Effector CD4-positive, alpha-beta T cell (primary cell): ENCODE measurements at regions not wholly inside any gene's neighbourhood (a gene's known extent, or its start where the extent isn't known, plus 50 kb on each side); places are given as distances from the start of the nearest gene placed in this dataset.
"Not testable (repeated sequence)": the region's sequence is repeated elsewhere in the genome, so short reads cannot be mapped to it uniquely, and the experiment has no call there.

Experiments used
- DNase-seq: peaks from one replicate; pipeline ENCODE4 v3.0.0-alpha.2; 2020

DNA sequence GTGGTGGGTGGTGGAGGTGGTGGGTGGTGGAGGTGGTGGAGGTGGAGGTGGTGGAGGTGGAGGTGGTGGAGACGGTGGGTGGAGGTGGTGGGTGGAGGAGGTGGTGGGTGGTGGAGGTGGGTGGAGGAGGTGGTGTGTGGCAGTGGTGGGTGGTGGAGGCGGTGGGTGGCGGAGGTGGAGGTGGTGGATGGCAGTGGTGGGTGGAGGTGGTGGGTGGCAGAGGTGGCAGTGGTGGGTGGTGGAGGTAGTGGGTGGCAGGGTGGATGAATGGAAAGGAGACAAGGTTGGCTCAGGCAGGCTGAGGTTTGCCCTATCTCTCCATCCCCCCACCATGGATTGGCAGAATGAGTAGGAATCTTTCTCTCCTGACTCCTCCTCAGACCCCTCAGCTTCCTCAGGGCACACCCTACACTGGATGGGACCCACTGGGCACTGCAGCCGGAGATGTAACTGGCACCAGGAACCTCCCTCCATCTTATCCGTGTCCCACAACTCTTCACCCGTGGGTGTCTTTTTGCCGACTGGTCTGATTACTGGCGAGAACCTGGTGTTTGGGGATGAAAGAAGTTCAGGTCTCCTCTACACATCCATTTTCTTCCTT, 166.3 kb downstream of the C9orf50 start:
- no peak for DNase-seq

- no peak for DNase-seq
Measured at GRCh38 chr9:129453734-129454133, 167.2 kb downstream of the C9orf50 start.

DNA sequence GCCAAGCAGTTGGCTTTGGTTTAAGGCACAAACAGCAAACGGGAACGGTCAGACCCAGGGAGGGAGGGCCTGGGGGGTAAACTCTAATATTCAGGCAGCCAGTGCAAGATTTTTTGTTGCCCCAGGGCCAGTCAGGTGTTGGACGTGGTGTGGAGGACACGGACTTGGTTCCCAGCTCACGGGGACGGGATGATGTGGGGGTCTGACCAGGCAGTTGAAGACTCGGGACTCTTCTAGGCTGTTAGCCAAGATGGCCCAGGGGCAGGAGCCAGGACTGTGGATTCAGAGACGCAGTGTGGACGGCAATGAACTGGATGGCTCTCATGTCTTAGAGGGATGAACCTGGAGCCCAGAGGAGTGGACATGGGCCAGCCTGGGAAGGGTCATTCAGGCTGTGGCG, 169.2 kb downstream of the C9orf50 start:
- no peak for DNase-seq

- DNase-seq, result no peak
Measured at GRCh38 chr9:129451089-129451656, 169.7 kb downstream of the C9orf50 start.

GRCh38 chr9:129449066-129449465, 171.8 kb downstream of the C9orf50 start:
- no peak for DNase-seq

GRCh38 chr9:129446828-129447550, 173.9 kb downstream of the C9orf50 start:
- no peak for DNase-seq

DNA sequence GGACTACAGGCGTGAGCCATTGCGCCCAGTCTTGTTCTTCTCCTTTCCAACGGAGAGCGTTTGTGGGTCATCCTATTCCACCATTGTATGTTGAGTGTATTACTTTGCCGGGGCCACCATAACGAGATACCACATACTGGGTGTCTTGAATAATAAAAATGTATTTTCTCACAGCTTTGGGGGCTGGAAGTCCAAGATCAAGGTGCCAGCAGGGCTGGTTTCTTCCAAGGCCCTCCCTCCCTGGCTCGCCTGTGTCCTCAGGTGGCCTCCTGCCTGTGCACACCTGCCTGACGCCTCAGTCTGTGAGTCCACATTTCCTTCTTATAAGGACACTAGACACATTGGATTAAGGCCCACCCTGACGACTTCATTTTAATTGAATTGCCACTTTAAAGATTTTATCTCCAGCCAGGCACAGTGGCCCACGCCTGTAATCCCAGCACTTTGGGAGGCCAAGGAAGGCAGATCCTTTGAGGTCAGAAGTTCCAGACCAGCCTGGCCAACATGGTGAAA, 175.1 kb downstream of the C9orf50 start:
- DNase-seq, result no peak

DNA sequence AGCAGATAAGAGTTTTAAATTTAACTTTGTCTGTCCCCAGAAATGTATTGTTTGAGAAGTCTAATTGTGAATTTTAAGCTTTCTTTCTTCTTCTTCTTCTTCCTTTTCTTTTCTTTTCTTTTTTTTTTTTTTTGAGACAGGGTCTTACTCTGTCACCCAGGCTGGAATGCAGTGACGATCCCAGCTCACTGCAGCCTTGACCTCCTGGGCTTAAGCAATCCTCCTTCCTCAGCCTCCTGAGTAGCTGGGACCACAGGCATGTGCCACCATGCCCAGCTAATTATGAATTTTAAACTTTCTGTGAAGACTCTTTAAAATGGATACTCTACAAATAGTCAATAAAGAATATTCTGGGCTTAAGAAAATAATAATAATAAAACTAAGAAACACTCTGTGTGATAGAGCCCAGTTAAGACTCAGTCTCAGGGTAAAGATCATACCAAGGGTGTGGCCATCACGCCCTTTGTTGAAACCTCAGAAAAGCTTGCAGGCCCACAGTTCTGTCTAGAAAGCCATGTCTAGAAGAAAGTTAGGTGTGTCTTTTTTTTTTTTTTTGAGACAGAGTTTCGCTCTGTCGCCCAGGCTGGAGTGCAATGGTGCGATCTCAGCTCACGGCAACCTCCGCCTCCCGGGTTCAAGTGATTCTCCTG, 177.3 kb downstream of the C9orf50 start:
- not testable (repeated sequence) for DNase-seq

GRCh38 chr9:129442803-129443511, 177.9 kb downstream of the C9orf50 start:
- DNase-seq, result no peak

DNA sequence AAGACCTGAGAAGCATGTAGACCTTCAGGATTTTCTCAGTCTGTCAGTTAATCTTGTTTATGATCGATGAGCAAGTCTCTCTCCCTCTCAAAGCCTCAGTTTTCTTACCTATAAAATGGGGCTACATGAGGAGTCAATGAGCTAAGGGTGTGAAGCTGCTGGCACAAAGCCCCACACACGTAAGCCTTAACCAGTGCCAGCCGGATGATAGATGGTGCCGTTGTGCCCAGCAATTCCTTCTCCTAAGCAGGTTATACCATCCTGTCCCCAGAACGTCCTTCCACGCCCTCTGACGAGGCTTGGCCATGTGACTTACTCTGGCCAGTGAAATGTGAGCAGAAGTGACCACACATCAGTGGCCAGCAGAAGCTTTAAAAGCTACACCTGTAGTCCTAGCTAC, 179.0 kb downstream of the C9orf50 start:
- DNase-seq, result no peak

DNA sequence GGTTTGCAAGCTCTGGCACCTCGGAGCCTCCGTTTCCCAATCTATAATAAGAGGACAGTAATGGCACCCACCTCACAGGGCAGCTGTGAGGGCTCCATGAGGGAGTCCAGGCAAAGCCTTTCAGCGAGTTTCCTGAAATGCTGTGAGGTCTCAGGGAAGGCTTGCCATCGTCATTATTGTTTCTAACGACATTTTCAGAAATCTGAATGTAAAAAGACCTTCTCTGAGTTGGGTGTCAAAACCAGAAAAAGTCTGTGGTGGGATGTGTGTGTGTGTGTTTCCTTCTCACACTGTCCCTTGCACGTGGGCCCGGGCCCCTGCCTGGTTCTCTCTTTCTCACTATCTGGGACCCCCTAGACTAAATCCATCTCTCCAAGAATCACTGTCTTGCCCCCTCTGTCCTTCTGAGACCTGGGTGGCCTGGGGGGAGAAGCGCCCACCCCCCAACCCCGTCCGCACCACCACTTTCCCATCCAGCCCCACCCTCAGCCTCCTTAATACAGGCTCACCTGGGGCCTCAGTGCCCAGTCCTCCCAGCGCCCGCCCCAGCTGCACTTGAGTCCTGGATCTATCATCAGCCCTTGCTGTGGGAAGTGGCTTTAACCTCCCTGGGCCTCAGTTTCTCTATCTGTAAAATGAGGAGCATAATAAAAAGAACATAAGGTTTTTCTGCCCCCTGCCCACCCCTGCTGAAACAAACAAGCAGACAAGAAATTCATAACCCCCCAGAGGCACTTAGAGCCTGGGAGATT, 180.3 kb downstream of the C9orf50 start:
- DNase-seq, result no peak

GRCh38 chr9:129439242-129439641, 181.7 kb downstream of the C9orf50 start:
- DNase-seq, result no peak

- DNase-seq, result no peak
Measured at GRCh38 chr9:129437626-129438323, 183.1 kb downstream of the C9orf50 start.

GRCh38 chr9:129436751-129437625, 183.9 kb downstream of the C9orf50 start:
- peak; percentile 17 for DNase-seq

DNA sequence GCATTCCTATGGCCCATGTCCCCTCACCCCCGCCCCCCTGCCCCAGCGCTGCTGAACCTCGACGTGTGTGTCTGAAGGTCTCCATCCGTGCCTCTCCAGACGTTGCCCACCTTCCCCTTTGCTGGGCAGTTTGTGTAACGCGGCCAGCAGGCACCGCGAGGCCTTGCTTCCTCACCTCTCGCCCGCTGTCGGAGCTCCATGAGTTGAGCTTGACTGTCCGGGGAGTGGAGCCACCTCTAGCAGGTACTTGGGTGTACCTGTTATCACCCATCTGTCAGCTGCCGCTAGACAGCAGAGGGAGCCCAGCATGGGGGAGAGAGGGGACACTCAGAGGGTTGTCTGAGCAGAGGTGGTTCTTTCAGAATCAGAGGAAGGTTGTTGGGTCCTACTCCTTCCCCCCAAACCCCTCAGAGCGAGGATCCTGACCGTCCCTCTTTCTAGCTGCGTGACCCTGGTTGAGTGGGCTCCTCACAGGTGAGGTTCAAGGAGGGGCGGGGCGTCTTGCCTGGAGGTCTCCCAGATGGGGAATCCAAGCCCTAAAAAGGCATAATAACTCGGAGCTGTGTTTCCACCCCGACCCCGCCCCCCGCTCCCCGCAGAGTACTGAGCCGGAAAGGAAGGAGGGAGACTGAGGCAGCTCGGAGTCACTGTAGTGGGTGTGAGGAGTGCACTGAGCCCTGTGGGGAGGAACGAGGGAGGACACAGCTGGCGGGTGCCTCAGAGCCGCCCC, 184.7 kb downstream of the C9orf50 start:
- DNase-seq, result no peak

DNA sequence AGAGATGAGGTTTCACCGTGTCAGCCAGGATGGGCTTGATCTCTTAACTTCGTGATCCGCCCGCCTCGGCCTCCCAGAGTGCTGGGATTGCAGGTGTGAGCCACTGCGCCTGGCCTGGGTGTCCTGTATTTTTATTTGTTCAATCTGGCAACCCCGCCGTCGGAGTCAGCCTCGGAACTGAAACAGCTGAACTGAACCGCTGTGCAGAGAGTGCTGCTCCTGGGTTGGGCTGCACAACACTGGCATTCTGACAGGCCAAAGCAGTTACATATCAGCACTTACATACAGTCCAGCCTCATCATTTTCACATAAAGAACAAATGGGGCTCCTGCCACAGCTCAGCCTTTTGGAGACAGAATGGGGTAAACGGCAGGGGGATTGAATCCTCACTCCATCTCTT, 185.6 kb downstream of the C9orf50 start:
- DNase-seq, result no peak

- no peak for DNase-seq
Measured at GRCh38 chr9:129434187-129434586, 186.7 kb downstream of the C9orf50 start.

DNA sequence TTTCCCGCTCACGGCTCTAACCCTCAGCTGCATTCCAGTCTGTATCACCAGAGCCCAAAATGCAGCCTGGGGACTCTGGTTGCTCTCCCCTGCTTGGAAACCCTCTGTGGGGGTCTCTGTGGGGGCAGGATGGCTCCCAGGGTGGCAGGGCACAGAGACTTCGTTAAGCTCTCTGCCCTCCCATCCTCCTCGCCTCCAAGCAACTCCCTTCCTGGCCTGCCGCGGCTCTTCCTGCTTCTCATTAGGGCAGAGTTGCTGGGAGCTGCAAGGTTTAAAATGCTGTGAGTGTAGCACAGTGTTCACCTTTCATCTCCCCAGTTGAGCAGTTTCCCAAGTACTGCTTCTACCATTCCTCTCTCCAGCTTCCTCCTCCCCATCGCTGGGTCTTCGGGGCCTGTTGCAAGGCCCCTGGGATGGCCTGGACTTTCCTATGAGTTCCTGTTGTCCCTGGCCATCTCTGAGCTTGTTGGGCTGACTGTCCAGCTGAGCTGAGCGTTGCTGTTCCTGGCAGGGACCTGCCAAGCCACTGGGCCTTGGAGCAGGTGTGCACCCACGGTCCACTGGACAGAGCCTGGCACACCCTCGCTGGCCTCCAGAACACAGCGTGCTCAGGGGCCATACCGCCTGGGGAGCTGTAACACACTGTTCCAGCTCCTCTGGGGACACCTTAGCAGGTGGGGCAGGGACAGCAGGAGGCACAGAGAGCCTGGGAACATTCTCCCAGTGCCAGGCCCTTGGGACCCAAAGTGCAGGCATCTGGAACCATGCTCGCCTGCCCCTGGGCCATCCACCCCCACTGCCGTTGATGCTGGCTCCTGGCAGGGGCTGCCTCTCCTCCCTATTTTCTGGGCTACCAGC, 188.4 kb downstream of the C9orf50 start:
- DNase-seq, result no peak
